Hepatocyte (in vitro differentiated cells): ENCODE measurements at regions not wholly inside any gene's neighbourhood (a gene's known extent, or its start where the extent isn't known, plus 50 kb on each side); places are given as distances from the start of the nearest gene placed in this dataset.

ENCODE experiments used
- EZH2 ChIP-seq: fragments of 200-600 bp; sonication (generic); IDR thresholded peaks from 2 replicates; pipeline ENCODE4 v1.6.1; 2016; ENCODE audit warnings: antibody characterized with exemption, mild to moderate bottlenecking, borderline replicate concordance
- TF ChIP-seq, protein P1 (sequence below): fragments of 200-600 bp; sonication (generic); IDR thresholded peaks from 2 replicates; pipeline ENCODE4 v1.5.1; 2016; ENCODE audit warnings: antibody characterized with exemption, mild to moderate bottlenecking; ENCODE audit not compliant: poor library complexity

DNA sequence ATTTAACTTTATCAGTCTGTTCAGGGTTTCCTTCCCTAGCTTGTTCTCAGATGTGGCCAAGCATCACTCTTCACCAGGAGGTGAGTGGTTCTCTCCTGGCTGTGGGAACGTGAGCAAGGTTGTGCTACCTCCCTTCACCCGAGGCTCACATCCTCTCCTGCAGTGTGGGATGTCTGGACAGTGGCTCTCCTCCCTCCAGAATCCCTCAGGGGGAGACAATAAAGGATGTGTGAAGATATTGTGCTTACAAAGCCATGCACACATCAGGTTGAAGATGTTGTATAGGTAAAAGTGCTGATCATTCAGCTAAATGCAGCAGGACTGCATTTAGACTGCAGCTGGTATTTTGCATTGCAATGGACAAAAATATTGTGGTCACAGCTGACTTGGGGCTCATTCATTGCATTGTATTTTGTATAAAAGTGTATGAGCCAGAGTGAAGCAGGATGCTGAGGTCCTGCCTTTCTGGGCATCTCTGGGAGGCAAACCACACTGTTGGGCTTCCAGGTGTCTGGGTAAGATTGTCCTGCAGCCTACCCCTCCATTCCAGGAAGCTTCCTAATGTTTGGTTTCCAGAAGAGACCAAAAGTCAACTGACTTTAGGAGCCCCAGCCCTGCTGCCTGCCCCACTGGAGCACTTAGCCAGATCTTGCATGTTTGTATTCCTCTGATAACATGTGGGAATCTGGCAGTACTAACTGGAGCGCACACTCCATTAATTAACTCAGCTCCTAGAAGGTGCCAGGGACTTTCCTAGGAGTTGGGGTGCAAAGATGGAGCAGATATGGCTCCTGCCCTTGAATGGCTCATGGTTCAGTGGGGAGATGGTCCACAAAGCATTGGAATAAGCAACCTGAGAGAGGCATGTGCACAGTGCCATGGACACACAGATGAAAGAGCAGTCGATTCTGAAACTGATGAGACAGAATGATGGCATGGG is 292.5 kb upstream of the ZNF32 start:
- TF ChIP-seq, protein P1, sequence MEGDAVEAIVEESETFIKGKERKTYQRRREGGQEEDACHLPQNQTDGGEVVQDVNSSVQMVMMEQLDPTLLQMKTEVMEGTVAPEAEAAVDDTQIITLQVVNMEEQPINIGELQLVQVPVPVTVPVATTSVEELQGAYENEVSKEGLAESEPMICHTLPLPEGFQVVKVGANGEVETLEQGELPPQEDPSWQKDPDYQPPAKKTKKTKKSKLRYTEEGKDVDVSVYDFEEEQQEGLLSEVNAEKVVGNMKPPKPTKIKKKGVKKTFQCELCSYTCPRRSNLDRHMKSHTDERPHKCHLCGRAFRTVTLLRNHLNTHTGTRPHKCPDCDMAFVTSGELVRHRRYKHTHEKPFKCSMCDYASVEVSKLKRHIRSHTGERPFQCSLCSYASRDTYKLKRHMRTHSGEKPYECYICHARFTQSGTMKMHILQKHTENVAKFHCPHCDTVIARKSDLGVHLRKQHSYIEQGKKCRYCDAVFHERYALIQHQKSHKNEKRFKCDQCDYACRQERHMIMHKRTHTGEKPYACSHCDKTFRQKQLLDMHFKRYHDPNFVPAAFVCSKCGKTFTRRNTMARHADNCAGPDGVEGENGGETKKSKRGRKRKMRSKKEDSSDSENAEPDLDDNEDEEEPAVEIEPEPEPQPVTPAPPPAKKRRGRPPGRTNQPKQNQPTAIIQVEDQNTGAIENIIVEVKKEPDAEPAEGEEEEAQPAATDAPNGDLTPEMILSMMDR = no peak
- TF ChIP-seq EZH2 = no peak
